CD4-positive, alpha-beta T cell (primary cell): ENCODE measurements at regions not wholly inside any gene's neighbourhood (a gene's known extent, or its start where the extent isn't known, plus 50 kb on each side); places are given as distances from the start of the nearest gene placed in this dataset.

Source experiments
- ATAC-seq: fragments of 200-7000 bp; cut with Tn5 transposase; one replicate; pipeline ENCODE4 v1.10.0; 2022; ENCODE audit warnings: mild to moderate bottlenecking; ENCODE audit not compliant: poor library complexity
- CTCF ChIA-PET: fragments of 350-600 bp; sonication (Branson Sonifier 250); formaldehyde crosslinking; loops from one replicate; lab custom pipeline; 2021; ENCODE audit warnings: antibody characterized with exemption, inconsistent platforms; lab: Charles Lee
- POLR2A ChIA-PET: fragments of 350-600 bp; sonication (Branson Sonifier 250); formaldehyde crosslinking; loops from one replicate; lab custom pipeline; 2021; ENCODE audit warnings: antibody characterized with exemption, inconsistent platforms; lab: Charles Lee
- DNase-seq, 14 experiments: peaks; one replicate each; pipeline ENCODE4 v3.0.0-alpha.2; 2013 to 2020; ENCODE audit warnings: mixed read lengths in 2 of 14
- H3K27ac ChIP-seq, 2 donors: one replicate each; pipeline versions ENCODE4 v1.5.1 to v1.7.0; 2013; ENCODE audit warnings: low read length in 2 of 2, low read depth in 1 of 2, mild to moderate bottlenecking in 1 of 2
- H3K27me3 ChIP-seq, 2 experiments: 1 replicate in 1 of 2; 2 replicates in 1 of 2; pipeline versions ENCODE4 v1.6.1 to v1.7.0; 2013; ENCODE audit warnings: low read length in 2 of 2, control low read depth in 1 of 2, mild to moderate bottlenecking in 1 of 2, moderate library complexity in 1 of 2; ENCODE audit not compliant: insufficient read depth in 2 of 2, control insufficient read depth in 1 of 2
- H3K36me3 ChIP-seq: one replicate; pipeline ENCODE4 v1.6.1; 2013; ENCODE audit warnings: low read length, control low read depth; ENCODE audit not compliant: insufficient read depth
- H3K4me1 ChIP-seq: one replicate; pipeline ENCODE4 v1.6.1; 2013; ENCODE audit warnings: low read length, control low read depth; ENCODE audit not compliant: insufficient read depth
- H3K4me3 ChIP-seq: one replicate; pipeline ENCODE4 v1.5.1; 2013; ENCODE audit warnings: mild to moderate bottlenecking, low read length, moderate library complexity
- H3K9me3 ChIP-seq, 2 experiments: 1 replicate in 1 of 2; 2 replicates in 1 of 2; pipeline versions ENCODE4 v1.6.1 to v1.7.0; 2013; ENCODE audit warnings: low read length in 2 of 2, mild to moderate bottlenecking in 2 of 2, control low read depth in 1 of 2, moderate library complexity in 1 of 2; ENCODE audit not compliant: control insufficient read depth in 1 of 2, insufficient read depth in 1 of 2
- H3K27ac Mint-ChIP-seq: one replicate; pipeline ENCODE4 v1.8.0; 2020; ENCODE audit warnings: mixed read lengths
- H3K27me3 Mint-ChIP-seq: one replicate; pipeline ENCODE4 v1.8.0; 2021; ENCODE audit warnings: mixed read lengths
- H3K36me3 Mint-ChIP-seq: one replicate; pipeline ENCODE4 v1.8.0; 2021; ENCODE audit warnings: low read depth, mixed read lengths
- H3K4me1 Mint-ChIP-seq: one replicate; pipeline ENCODE4 v1.8.0; 2021; ENCODE audit warnings: low read depth, mixed read lengths
- H3K4me3 Mint-ChIP-seq: one replicate; pipeline ENCODE4 v1.8.0; 2020; ENCODE audit warnings: mild to moderate bottlenecking, mixed read lengths
- H3K9me3 Mint-ChIP-seq: one replicate; pipeline ENCODE4 v1.8.0; 2020; ENCODE audit warnings: mixed read lengths
- CTCF ChIP-seq: fragments of 200-600 bp; IDR thresholded peaks from one replicate; pipeline ENCODE4 v1.8.0; 2022; ENCODE audit warnings: antibody characterized with exemption, mild to moderate bottlenecking
- intact Hi-C, 2 experiments: fragments of 100-400 bp; cut with DNase I in 1 of 2; cut with micrococcal nuclease in 1 of 2; formaldehyde crosslinking; loops; one replicate each; pipeline versions ENCODE4 v1.15.1 to v1.9.0; 2023 to 2025; cut with DNase I, micrococcal nuclease

GRCh38 chr22:49350441-49351121 is 477.1 kb downstream of the BRD1 start:
- peaks cover 0 to 4% of the 10 kb centered on the region in 2 experiments for H3K9me3 ChIP-seq
- no peak overlapping the region for H3K27ac ChIP-seq
- no peak for TF ChIP-seq CTCF
- Mint-ChIP-seq H3K27me3 (peaks cover 41% of the 10 kb centered on the region), H3K4me3 (no peak overlapping the region), H3K27ac (no peak overlapping the region), H3K9me3 (no peaks in the 10 kb centered on the region), H3K36me3 (no peaks in the 10 kb centered on the region), H3K4me1 (no peaks in the 10 kb centered on the region)
- ChIA-PET CTCF (no interaction called here), POLR2A (no interaction called here)
- no peak for DNase-seq
- ATAC-seq, result no peak
- no peaks in the 10 kb centered on the region for H3K36me3 ChIP-seq
- no peak overlapping the region for H3K4me3 ChIP-seq
- no peaks in the 10 kb centered on the region for H3K4me1 ChIP-seq
- peaks cover 4 to 11% of the 10 kb centered on the region in 2 experiments for H3K27me3 ChIP-seq
- intact Hi-C loops, result no loop called here

- TF ChIP-seq CTCF, result no peak
- CTCF ChIA-PET, result no interaction called here
- H3K27me3 ChIP-seq, result peaks cover 0 to 11% of the 10 kb centered on the region in 2 experiments
- no peaks in the 10 kb centered on the region for H3K9me3 Mint-ChIP-seq
- DNase-seq, result no peak
- H3K4me1 ChIP-seq, result no peaks in the 10 kb centered on the region
- peaks cover 37% of the 10 kb centered on the region for H3K27me3 Mint-ChIP-seq
- no peak for ATAC-seq
- H3K4me3 Mint-ChIP-seq, result no peak overlapping the region
- no peak overlapping the region for H3K27ac Mint-ChIP-seq
- no peaks in the 10 kb centered on the region for H3K36me3 ChIP-seq
- H3K36me3 Mint-ChIP-seq, result no peaks in the 10 kb centered on the region
- no peaks in the 10 kb centered on the region for H3K4me1 Mint-ChIP-seq
- POLR2A ChIA-PET, result no interaction called here
- intact Hi-C loops, result no loop called here
- H3K9me3 ChIP-seq, result peaks cover 0 to 4% of the 10 kb centered on the region in 2 experiments
- H3K4me3 ChIP-seq, result no peak overlapping the region
- H3K27ac ChIP-seq, result no peak overlapping the region
These were observed 477.8 kb downstream of the BRD1 start for GRCh38 chr22:49349841-49350381.

- Histone ChIP-seq H3K27ac (no peak overlapping the region), H3K9me3 (peaks cover 0 to 4% of the 10 kb centered on the region in 2 experiments), H3K36me3 (no peaks in the 10 kb centered on the region), H3K4me1 (no peaks in the 10 kb centered on the region), H3K27me3 (peaks cover 0 to 7% of the 10 kb centered on the region in 2 experiments), H3K4me3 (no peak overlapping the region)
- ChIA-PET CTCF (no interaction called here), POLR2A (no interaction called here)
- Mint-ChIP-seq H3K27ac (no peak overlapping the region), H3K4me1 (no peaks in the 10 kb centered on the region), H3K27me3 (peaks cover 35% of the 10 kb centered on the region), H3K4me3 (no peak overlapping the region), H3K36me3 (no peaks in the 10 kb centered on the region), H3K9me3 (no peaks in the 10 kb centered on the region)
- no peak for ATAC-seq
- intact Hi-C loops, result no loop called here
- no peak for TF ChIP-seq CTCF
- DNase-seq, result no peak
These were observed 478.4 kb downstream of the BRD1 start for GRCh38 chr22:49349181-49349835.
